Fibroblast of lung (primary cell): ENCODE measurements at regions not wholly inside any gene's neighbourhood (a gene's known extent, or its start where the extent isn't known, plus 50 kb on each side); places are given as distances from the start of the nearest gene placed in this dataset.

ENCODE experiments used
- DNase-seq, 2 donors: peaks; one replicate each; pipeline versions ENCODE4 v3.0.0 to v3.0.0-alpha.2; 2010; ENCODE audit warnings: low read depth in 2 of 2
- H2AFZ ChIP-seq: 2 replicates; pipeline ENCODE4 v1.5.1; 2012; ENCODE audit warnings: low read length, control low read depth, inconsistent platforms
- H3K27ac ChIP-seq: 2 replicates; pipeline ENCODE4 v1.5.1; 2011; ENCODE audit warnings: low read length, control low read depth; ENCODE audit not compliant: insufficient read depth
- H3K27me3 ChIP-seq: 2 replicates; pipeline ENCODE4 v1.5.1; 2011; ENCODE audit warnings: mild to moderate bottlenecking, low read length; ENCODE audit not compliant: control insufficient read depth, insufficient read depth
- H3K36me3 ChIP-seq: 2 replicates; pipeline ENCODE4 v1.5.1; 2011; ENCODE audit warnings: low read length; ENCODE audit not compliant: control insufficient read depth, insufficient read depth
- H3K4me1 ChIP-seq: 2 replicates; pipeline ENCODE4 v1.5.1; 2011; ENCODE audit warnings: low read length; ENCODE audit not compliant: control insufficient read depth, insufficient read depth; ENCODE audit errors: extremely low read depth
- H3K4me2 ChIP-seq: 2 replicates; pipeline ENCODE4 v1.5.1; 2011; ENCODE audit warnings: low read length, control low read depth; ENCODE audit not compliant: insufficient read depth; ENCODE audit errors: extremely low read depth
- H3K4me3 ChIP-seq, 4 experiments: fragments of 200-600 bp in 1 of 4; sonication (generic) in 1 of 4; replicated peaks in 1 of 4; 2 replicates each; pipeline ENCODE4 v1.5.1; 2011 to 2016; ENCODE audit warnings: low read length in 4 of 4, low read depth in 3 of 4, mild to moderate bottlenecking in 3 of 4, control low read depth in 2 of 4, inconsistent platforms in 1 of 4, mixed read lengths in 1 of 4; ENCODE audit not compliant: insufficient read depth in 1 of 4; ENCODE audit errors: control extremely low read depth in 1 of 4
- H3K79me2 ChIP-seq: 2 replicates; pipeline ENCODE4 v1.5.1; 2012; ENCODE audit warnings: mild to moderate bottlenecking, low read length, inconsistent platforms; ENCODE audit not compliant: control insufficient read depth, insufficient read depth
- H3K9ac ChIP-seq: 2 replicates; pipeline ENCODE4 v1.5.1; 2011; ENCODE audit warnings: mild to moderate bottlenecking, low read length, control low read depth; ENCODE audit not compliant: insufficient read depth
- H3K9me3 ChIP-seq: 2 replicates; pipeline ENCODE4 v1.5.1; 2012; ENCODE audit warnings: low read depth, low read length; ENCODE audit not compliant: control insufficient read depth, insufficient read depth
- H4K20me1 ChIP-seq: 2 replicates; pipeline ENCODE4 v1.5.1; 2011; ENCODE audit warnings: low read length; ENCODE audit not compliant: control insufficient read depth, insufficient read depth; ENCODE audit errors: extremely low read depth
- EZH2 ChIP-seq: IDR thresholded peaks from 2 replicates; pipeline ENCODE4 v1.5.1; 2012; ENCODE audit warnings: low read length, control low read depth, mild to moderate bottlenecking; ENCODE audit errors: missing control alignments
- TF ChIP-seq, protein P1 (sequence below), 2 donors: IDR thresholded peaks in 1 of 2; conservative IDR thresholded peaks in 1 of 2; 1 replicate in 1 of 2; 2 replicates in 1 of 2; pipeline ENCODE4 v1.5.1; 2011 to 2012; ENCODE audit warnings: low read length in 2 of 2, control low read depth in 1 of 2, inconsistent platforms in 1 of 2, low read depth in 1 of 2, mild to moderate bottlenecking in 1 of 2

DNA sequence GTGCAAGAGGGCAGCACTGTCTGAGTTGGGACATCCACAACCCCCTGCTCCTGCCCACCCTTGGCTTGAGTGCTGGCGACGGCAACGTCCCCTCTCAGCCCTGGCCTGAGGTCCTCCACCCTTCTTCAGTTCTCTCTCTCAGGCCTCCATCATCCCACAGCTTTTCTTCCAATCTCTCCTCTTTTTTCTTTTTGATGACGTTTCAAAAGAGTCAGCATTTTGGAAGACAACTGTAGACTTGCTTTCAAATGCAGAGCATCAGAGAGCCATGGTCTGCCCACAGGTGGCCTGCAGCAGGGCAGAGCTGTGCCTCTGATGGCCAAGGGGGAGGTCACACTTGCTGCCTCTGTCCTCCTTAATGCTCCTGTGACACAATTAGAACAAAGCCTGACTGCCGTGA lies 775.4 kb downstream of the KCNJ18 start:
- no peak overlapping the region for H2AFZ ChIP-seq
- H3K27me3 ChIP-seq, result no peaks in the 10 kb centered on the region
- no peak overlapping the region for H3K4me2 ChIP-seq
- H3K9ac ChIP-seq, result no peak overlapping the region
- no peaks in the 10 kb centered on the region for H3K36me3 ChIP-seq
- no peak overlapping the region for H3K27ac ChIP-seq
- no peaks in the 10 kb centered on the region for H3K9me3 ChIP-seq
- no peaks in the 10 kb centered on the region for H3K79me2 ChIP-seq
- TF ChIP-seq EZH2, result no peak
- TF ChIP-seq, protein P1, sequence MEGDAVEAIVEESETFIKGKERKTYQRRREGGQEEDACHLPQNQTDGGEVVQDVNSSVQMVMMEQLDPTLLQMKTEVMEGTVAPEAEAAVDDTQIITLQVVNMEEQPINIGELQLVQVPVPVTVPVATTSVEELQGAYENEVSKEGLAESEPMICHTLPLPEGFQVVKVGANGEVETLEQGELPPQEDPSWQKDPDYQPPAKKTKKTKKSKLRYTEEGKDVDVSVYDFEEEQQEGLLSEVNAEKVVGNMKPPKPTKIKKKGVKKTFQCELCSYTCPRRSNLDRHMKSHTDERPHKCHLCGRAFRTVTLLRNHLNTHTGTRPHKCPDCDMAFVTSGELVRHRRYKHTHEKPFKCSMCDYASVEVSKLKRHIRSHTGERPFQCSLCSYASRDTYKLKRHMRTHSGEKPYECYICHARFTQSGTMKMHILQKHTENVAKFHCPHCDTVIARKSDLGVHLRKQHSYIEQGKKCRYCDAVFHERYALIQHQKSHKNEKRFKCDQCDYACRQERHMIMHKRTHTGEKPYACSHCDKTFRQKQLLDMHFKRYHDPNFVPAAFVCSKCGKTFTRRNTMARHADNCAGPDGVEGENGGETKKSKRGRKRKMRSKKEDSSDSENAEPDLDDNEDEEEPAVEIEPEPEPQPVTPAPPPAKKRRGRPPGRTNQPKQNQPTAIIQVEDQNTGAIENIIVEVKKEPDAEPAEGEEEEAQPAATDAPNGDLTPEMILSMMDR (conservative IDR thresholded peaks at IDR 0.05 in 1 of 2, IDR thresholded peaks at IDR 0.05 in 1 of 2; ENCODE audit: low read depth in 1 of 2, low read length in 2 of 2), result no peak
- DNase-seq, result no peak
- H3K4me3 ChIP-seq, result no peak overlapping the region
- H4K20me1 ChIP-seq, result no peaks in the 10 kb centered on the region
- no peaks in the 10 kb centered on the region for H3K4me1 ChIP-seq

DNA sequence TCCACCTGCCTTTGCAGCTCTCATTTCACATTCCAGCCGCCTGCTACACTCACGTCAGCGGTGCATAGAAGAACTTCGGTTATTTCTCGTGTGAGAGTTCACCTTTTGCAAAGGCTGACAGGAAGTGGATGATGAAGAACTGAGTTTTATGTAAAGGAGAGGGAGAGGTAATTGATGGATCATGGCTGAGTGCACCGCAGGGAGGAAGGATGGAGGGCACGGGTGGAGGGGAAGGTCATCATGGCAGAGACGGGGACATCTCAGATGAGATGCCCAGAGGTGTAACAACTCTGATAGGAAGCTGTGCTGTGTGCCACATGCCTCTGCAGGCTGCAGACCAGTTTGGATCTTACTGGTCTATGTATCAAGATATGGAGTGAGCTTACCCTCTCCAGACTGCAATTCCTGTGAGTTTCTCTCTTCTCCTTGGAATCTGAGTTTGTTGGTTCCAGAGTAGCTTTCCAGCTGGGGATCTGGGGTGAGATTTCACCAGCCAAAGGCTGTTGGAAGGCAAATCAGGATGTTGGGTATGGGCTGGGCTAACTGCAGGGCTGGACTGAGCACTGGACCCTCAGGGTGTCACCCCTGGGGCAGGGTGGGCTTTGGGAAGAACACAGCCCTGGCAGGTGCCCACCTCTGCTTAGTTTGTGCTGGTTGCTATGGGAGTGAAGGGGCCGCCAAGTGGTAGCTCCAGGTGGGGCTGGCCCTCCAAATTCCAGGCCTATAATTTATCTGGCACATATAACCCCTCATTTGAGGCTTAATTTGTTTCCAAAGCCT lies 777.0 kb downstream of the KCNJ18 start:
- Histone ChIP-seq H3K4me3 (no peak overlapping the region), H3K9me3 (no peaks in the 10 kb centered on the region), H3K36me3 (no peaks in the 10 kb centered on the region), H4K20me1 (no peaks in the 10 kb centered on the region), H3K27ac (no peak overlapping the region), H3K79me2 (no peaks in the 10 kb centered on the region), H3K4me1 (no peaks in the 10 kb centered on the region), H3K4me2 (no peak overlapping the region), H3K9ac (no peak overlapping the region), H3K27me3 (no peaks in the 10 kb centered on the region), H2AFZ (no peak overlapping the region)
- DNase-seq, result no peak
- TF ChIP-seq, protein P1 (conservative IDR thresholded peaks at IDR 0.05 in 1 of 2, IDR thresholded peaks at IDR 0.05 in 1 of 2; ENCODE audit: low read depth in 1 of 2, low read length in 2 of 2), result no peak
- no peak for TF ChIP-seq EZH2

DNA sequence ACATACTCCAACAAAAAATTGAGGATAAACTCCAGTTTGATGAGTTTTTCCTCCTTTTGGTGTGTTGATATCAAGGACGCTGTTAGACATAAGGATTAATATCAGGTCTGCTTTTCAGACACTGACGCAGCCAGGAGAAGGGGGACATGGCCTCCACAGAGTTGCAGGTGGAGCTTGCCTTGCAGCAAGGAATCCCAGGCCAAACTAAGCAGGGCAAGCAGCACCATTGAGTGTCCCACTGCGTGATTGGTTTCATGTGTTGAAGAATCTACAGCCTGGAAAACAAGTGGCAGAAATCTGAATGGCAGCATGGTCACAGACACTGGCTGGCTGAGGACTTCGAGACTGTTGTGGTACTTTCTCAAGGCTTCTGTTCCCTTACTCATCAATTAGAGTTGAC lies 777.6 kb downstream of the KCNJ18 start:
- no peaks in the 10 kb centered on the region for H4K20me1 ChIP-seq
- no peaks in the 10 kb centered on the region for H3K9me3 ChIP-seq
- no peaks in the 10 kb centered on the region for H3K27me3 ChIP-seq
- no peaks in the 10 kb centered on the region for H3K36me3 ChIP-seq
- no peak overlapping the region for H3K9ac ChIP-seq
- no peak overlapping the region for H2AFZ ChIP-seq
- no peak overlapping the region for H3K27ac ChIP-seq
- no peak overlapping the region for H3K4me2 ChIP-seq
- TF ChIP-seq, protein P1 (conservative IDR thresholded peaks at IDR 0.05 in 1 of 2, IDR thresholded peaks at IDR 0.05 in 1 of 2; ENCODE audit: low read depth in 1 of 2, low read length in 2 of 2), result no peak
- no peak for TF ChIP-seq EZH2
- no peaks in the 10 kb centered on the region for H3K4me1 ChIP-seq
- no peak overlapping the region for H3K4me3 ChIP-seq
- DNase-seq, result no peak
- H3K79me2 ChIP-seq, result no peaks in the 10 kb centered on the region
